HepG2 (cell line): ENCODE measurements at regions not wholly inside any gene's neighbourhood (a gene's known extent, or its start where the extent isn't known, plus 50 kb on each side); places are given as distances from the start of the nearest gene placed in this dataset.

Experiments
- ASH2L ChIP-seq: fragments of 300-600, 200-600 bp; sonication (generic); IDR thresholded peaks from 2 replicates; pipeline ENCODE4 v1.7.0; 2017; ENCODE audit warnings: low read depth, mild to moderate bottlenecking, moderate library complexity, mixed read lengths, low read length; ENCODE audit not compliant: insufficient read length
- ATF2 ChIP-seq: sonication (generic); formaldehyde crosslinking; IDR thresholded peaks from 2 replicates; pipeline ENCODE4 v1.4.0; 2020; ENCODE audit warnings: missing genetic modification reagents
- ATRX ChIP-seq: sonication (generic); formaldehyde crosslinking; IDR thresholded peaks from 2 replicates; pipeline ENCODE4 v1.4.0; 2020; ENCODE audit warnings: missing genetic modification reagents, borderline replicate concordance
- CCAR2 ChIP-seq: fragments of 200-400 bp; formaldehyde crosslinking; optimal IDR thresholded peaks from 2 replicates; pipeline ENCODE3; 2018; ENCODE audit warnings: low read depth, mild to moderate bottlenecking, low read length, moderate library complexity
- ELK4 ChIP-seq: sonication (generic); formaldehyde crosslinking; IDR thresholded peaks from 2 replicates; pipeline ENCODE4 v1.9.0; 2021; ENCODE audit warnings: missing genetic modification reagents, borderline replicate concordance
- ETS1 ChIP-seq: sonication (generic); formaldehyde crosslinking; IDR thresholded peaks from 2 replicates; pipeline ENCODE4 v1.4.0; 2020; ENCODE audit warnings: missing genetic modification reagents
- FOXJ3 ChIP-seq: sonication (generic); formaldehyde crosslinking; IDR thresholded peaks from 2 replicates; pipeline ENCODE4 v1.4.0; 2020; ENCODE audit warnings: missing genetic modification reagents, mild to moderate bottlenecking, borderline replicate concordance
- HDAC2 ChIP-seq: sonication (generic); formaldehyde crosslinking; IDR thresholded peaks from 2 replicates; pipeline ENCODE4 v1.4.0; 2020; ENCODE audit warnings: missing genetic modification reagents
- KLF12 ChIP-seq: sonication (generic); formaldehyde crosslinking; IDR thresholded peaks from 2 replicates; pipeline ENCODE4 v1.4.0; 2020; ENCODE audit warnings: missing genetic modification reagents, borderline replicate concordance
- MLX ChIP-seq: IDR thresholded peaks from 2 replicates; pipeline ENCODE4 v1.6.1; 2016
- NAIF1 ChIP-seq: sonication (generic); formaldehyde crosslinking; IDR thresholded peaks from 2 replicates; pipeline ENCODE4 v1.5.0; 2020; ENCODE audit warnings: mild to moderate bottlenecking, missing genetic modification reagents, borderline replicate concordance
- POLR2AphosphoS5 ChIP-seq: IDR thresholded peaks from 2 replicates; pipeline ENCODE4 v1.6.1; 2012; ENCODE audit warnings: low read depth, low read length
- SIX1 ChIP-seq: sonication (generic); formaldehyde crosslinking; IDR thresholded peaks from 2 replicates; pipeline ENCODE4 v1.4.0; 2020; ENCODE audit warnings: missing genetic modification reagents, borderline replicate concordance
- SMYD3 ChIP-seq: sonication (generic); formaldehyde crosslinking; IDR thresholded peaks from 2 replicates; pipeline ENCODE4 v1.8.1; 2023; ENCODE audit warnings: mild to moderate bottlenecking, missing genetic modification reagents
- SP5 ChIP-seq: IDR thresholded peaks from 2 replicates; pipeline ENCODE4 v1.6.1; 2016; ENCODE audit warnings: low read depth, borderline replicate concordance
- SRSF4 ChIP-seq: fragments of 200-400 bp; formaldehyde crosslinking; IDR thresholded peaks from one replicate; pipeline ENCODE4 v1.6.1; 2018; ENCODE audit warnings: mild to moderate bottlenecking, low read depth, low read length, moderate library complexity; ENCODE audit not compliant: poor library complexity, severe bottlenecking
- TBX3 ChIP-seq: fragments of 450-650 bp; IDR thresholded peaks from 2 replicates; pipeline ENCODE4 v1.6.1; 2017; ENCODE audit warnings: antibody characterized with exemption, mild to moderate bottlenecking, inconsistent platforms, borderline replicate concordance
- ZBTB38 ChIP-seq: sonication (generic); formaldehyde crosslinking; IDR thresholded peaks from 2 replicates; pipeline ENCODE4 v1.5.1; 2020; ENCODE audit warnings: mild to moderate bottlenecking, missing genetic modification reagents
- ZNF160 ChIP-seq: sonication (generic); formaldehyde crosslinking; IDR thresholded peaks from 2 replicates; pipeline ENCODE4 v1.8.0; 2022; ENCODE audit warnings: mild to moderate bottlenecking, inconsistent platforms, missing genetic modification reagents
- ZNF230 ChIP-seq: sonication (generic); formaldehyde crosslinking; IDR thresholded peaks from 2 replicates; pipeline ENCODE4 v1.4.0; 2020; ENCODE audit warnings: mild to moderate bottlenecking, missing genetic modification reagents
- ZNF274 ChIP-seq: sonication (generic); formaldehyde crosslinking; IDR thresholded peaks from 2 replicates; pipeline ENCODE4 v1.5.1; 2020; ENCODE audit warnings: mild to moderate bottlenecking, missing genetic modification reagents
- ZNF333 ChIP-seq: sonication (generic); formaldehyde crosslinking; IDR thresholded peaks from 2 replicates; pipeline ENCODE4 v1.4.0; 2020; ENCODE audit warnings: mild to moderate bottlenecking, missing genetic modification reagents, borderline replicate concordance
- ZNF703 ChIP-seq: sonication (generic); formaldehyde crosslinking; IDR thresholded peaks from 2 replicates; pipeline ENCODE4 v1.5.1; 2020; ENCODE audit warnings: missing genetic modification reagents, mild to moderate bottlenecking, moderate library complexity, borderline replicate concordance
- ZNF747 ChIP-seq: sonication (generic); formaldehyde crosslinking; IDR thresholded peaks from 2 replicates; pipeline ENCODE4 v1.8.1; 2023; ENCODE audit warnings: missing genetic modification reagents, mild to moderate bottlenecking, borderline replicate concordance
- ZNF749 ChIP-seq: sonication (generic); formaldehyde crosslinking; IDR thresholded peaks from 2 replicates; pipeline ENCODE4 v1.8.0; 2022; ENCODE audit warnings: mild to moderate bottlenecking, missing genetic modification reagents, moderate library complexity, borderline replicate concordance

GRCh38 chr10:44195112-44196007, 189.5 kb downstream of the CXCL12 start (continued):
- no peak for TF ChIP-seq POLR2AphosphoS5
- 0 out of 2 replicates have a peak, but pooled peaks have one; percentile 44 for TF ChIP-seq ZNF747 (CRISPR knock-in tag)
- TF ChIP-seq SIX1 = peak; percentile 13; the same call in 1 of the 2 replicates
- TF ChIP-seq ZBTB38 (CRISPR knock-in tag) = no peak
- TF ChIP-seq FOXJ3 (CRISPR knock-in tag) = peak; percentile 85; the same call in 1 of the 2 replicates
- peak; percentile 63 for TF ChIP-seq HDAC2 (CRISPR knock-in tag)
- TF ChIP-seq TBX3 = no peak
- TF ChIP-seq NAIF1 = no peak
- no peak for TF ChIP-seq SMYD3 (CRISPR knock-in tag)
- no peak for TF ChIP-seq ZNF274 (CRISPR knock-in tag)
- TF ChIP-seq MLX = 0 out of 2 replicates have a peak, but pooled peaks have one; percentile 38
- no peak for TF ChIP-seq ATRX (CRISPR knock-in tag)
- no peak for TF ChIP-seq ELK4 (CRISPR knock-in tag)
- peak; percentile 72 for TF ChIP-seq ASH2L
- no peak for TF ChIP-seq ZNF160 (CRISPR knock-in tag)
- peak; percentile 61; the same call in 1 of the 2 replicates for TF ChIP-seq SP5 (CRISPR knock-in tag)
- TF ChIP-seq ETS1 (CRISPR knock-in tag) = no peak
- TF ChIP-seq ZNF230 = no peak
- TF ChIP-seq ZNF703 (CRISPR knock-in tag) = no peak
- no peak for TF ChIP-seq SRSF4
- TF ChIP-seq ATF2 (CRISPR knock-in tag) = peak; percentile 42; the same call in 1 of the 2 replicates
- no peak for TF ChIP-seq CCAR2
- TF ChIP-seq KLF12 = no peak
- no peak for TF ChIP-seq ZNF749 (CRISPR knock-in tag)
- TF ChIP-seq ZNF333 = no peak
